Loucy (cell line): ENCODE measurements at regions not wholly inside any gene's neighbourhood (a gene's known extent, or its start where the extent isn't known, plus 50 kb on each side); places are given as distances from the start of the nearest gene placed in this dataset.

Source experiments
- H2AFZ ChIP-seq: fragments of 200-600 bp; sonication (generic); 2 replicates; pipeline ENCODE4 v1.6.0; 2016; ENCODE audit warnings: antibody characterized with exemption, mild to moderate bottlenecking, low read length, moderate library complexity
- H3F3A ChIP-seq: fragments of 200-600 bp; 2 replicates; pipeline ENCODE4 v1.6.0; 2016; ENCODE audit warnings: antibody characterized with exemption, low read depth, mild to moderate bottlenecking
- H3K27me3 ChIP-seq: fragments of 200-600 bp; sonication (generic); 2 replicates; pipeline ENCODE4 v1.6.1; 2014; ENCODE audit warnings: low read length, mild to moderate bottlenecking; ENCODE audit not compliant: insufficient read depth, poor library complexity, severe bottlenecking
- H3K36me3 ChIP-seq: fragments of 200-600 bp; sonication (generic); 2 replicates; pipeline ENCODE4 v1.6.1; 2016; ENCODE audit warnings: low read length; ENCODE audit not compliant: insufficient read depth
- H3K4me1 ChIP-seq: fragments of 200-600 bp; sonication (generic); 2 replicates; pipeline ENCODE4 v1.5.1; 2014; ENCODE audit warnings: low read length, mild to moderate bottlenecking; ENCODE audit not compliant: insufficient read depth, poor library complexity, severe bottlenecking
- H3K4me2 ChIP-seq: fragments of 200-600 bp; sonication (generic); 2 replicates; pipeline ENCODE4 v1.6.0; 2014; ENCODE audit warnings: antibody characterized with exemption, low read length, low read depth, mild to moderate bottlenecking; ENCODE audit not compliant: poor library complexity, severe bottlenecking
- H3K4me3 ChIP-seq: fragments of 200-600 bp; sonication (generic); 2 replicates; pipeline ENCODE4 v1.5.1; 2014; ENCODE audit warnings: low read length, mild to moderate bottlenecking, mixed read lengths; ENCODE audit not compliant: poor library complexity, severe bottlenecking
- H3K79me2 ChIP-seq: fragments of 200-600 bp; sonication (generic); 2 replicates; pipeline ENCODE4 v1.6.1; 2014; ENCODE audit warnings: low read length; ENCODE audit not compliant: insufficient read depth
- H3K9ac ChIP-seq: fragments of 200-600 bp; sonication (generic); 2 replicates; pipeline ENCODE4 v1.6.0; 2014; ENCODE audit warnings: mild to moderate bottlenecking, low read depth, low read length, moderate library complexity; ENCODE audit not compliant: poor library complexity, severe bottlenecking
- H3K9me2 ChIP-seq: fragments of 200-600 bp; sonication (generic); replicated peaks from 2 replicates; pipeline ENCODE4 v1.6.1; 2016; ENCODE audit warnings: low read depth, low read length, mixed read lengths
- H3K9me3 ChIP-seq: fragments of 200-600 bp; sonication (generic); 2 replicates; pipeline ENCODE4 v1.6.1; 2014; ENCODE audit warnings: mild to moderate bottlenecking, antibody characterized with exemption, low read length, low read depth; ENCODE audit not compliant: insufficient read depth
- H4K20me1 ChIP-seq: fragments of 200-600 bp; sonication (generic); 2 replicates; pipeline ENCODE4 v1.6.0; 2014; ENCODE audit warnings: antibody characterized with exemption, low read length, mild to moderate bottlenecking; ENCODE audit not compliant: insufficient read depth, poor library complexity, severe bottlenecking
- CTCF ChIP-seq: fragments of 200-600 bp; sonication (generic); conservative IDR thresholded peaks from 2 replicates; pipeline ENCODE4 v1.5.1; 2014; ENCODE audit warnings: mild to moderate bottlenecking, antibody characterized with exemption, low read length
- EZH2phosphoT487 ChIP-seq: fragments of 200-600 bp; IDR thresholded peaks from 2 replicates; pipeline ENCODE4 v1.6.1; 2018; ENCODE audit warnings: antibody characterized with exemption, mild to moderate bottlenecking, moderate library complexity, borderline replicate concordance

GRCh38 chr2:164189851-164190250, 431.4 kb downstream of the GRB14 start:
- TF ChIP-seq EZH2phosphoT487 (no peak), CTCF (no peak)
- H3K27me3 ChIP-seq = no peaks in the 10 kb centered on the region
- H3K4me3 ChIP-seq = no peak overlapping the region
- no peak overlapping the region for H2AFZ ChIP-seq
- no peaks in the 10 kb centered on the region for H4K20me1 ChIP-seq
- no peak overlapping the region for H3K4me2 ChIP-seq
- no peaks in the 10 kb centered on the region for H3F3A ChIP-seq
- H3K36me3 ChIP-seq = no peaks in the 10 kb centered on the region
- H3K9ac ChIP-seq = no peak overlapping the region
- no peaks in the 10 kb centered on the region for H3K9me2 ChIP-seq
- no peaks in the 10 kb centered on the region for H3K79me2 ChIP-seq
- H3K9me3 ChIP-seq = no peaks in the 10 kb centered on the region
- H3K4me1 ChIP-seq = no peaks in the 10 kb centered on the region

GRCh38 chr2:164187121-164187520, 434.2 kb downstream of the GRB14 start:
- no peak overlapping the region for H3K4me2 ChIP-seq
- H3K4me3 ChIP-seq = no peak overlapping the region
- H3K9me3 ChIP-seq = no peaks in the 10 kb centered on the region
- H4K20me1 ChIP-seq = no peaks in the 10 kb centered on the region
- no peaks in the 10 kb centered on the region for H3K79me2 ChIP-seq
- H3K9me2 ChIP-seq = no peaks in the 10 kb centered on the region
- TF ChIP-seq CTCF (no peak), EZH2phosphoT487 (no peak)
- no peak overlapping the region for H3K9ac ChIP-seq
- H3F3A ChIP-seq = no peaks in the 10 kb centered on the region
- no peaks in the 10 kb centered on the region for H3K27me3 ChIP-seq
- H3K36me3 ChIP-seq = no peaks in the 10 kb centered on the region
- no peaks in the 10 kb centered on the region for H3K4me1 ChIP-seq
- no peak overlapping the region for H2AFZ ChIP-seq

- TF ChIP-seq CTCF = no peak
- TF ChIP-seq EZH2phosphoT487 = no peak
- no peak overlapping the region for H2AFZ ChIP-seq
- no peak overlapping the region for H3K9ac ChIP-seq
- H3K79me2 ChIP-seq = no peaks in the 10 kb centered on the region
- H3K36me3 ChIP-seq = no peaks in the 10 kb centered on the region
- no peaks in the 10 kb centered on the region for H4K20me1 ChIP-seq
- H3K4me3 ChIP-seq = no peak overlapping the region
- no peaks in the 10 kb centered on the region for H3K27me3 ChIP-seq
- H3K4me1 ChIP-seq = no peaks in the 10 kb centered on the region
- no peak overlapping the region for H3K4me2 ChIP-seq
- H3F3A ChIP-seq = no peaks in the 10 kb centered on the region
- H3K9me3 ChIP-seq = no peaks in the 10 kb centered on the region
- H3K9me2 ChIP-seq = no peaks in the 10 kb centered on the region
These were observed 434.7 kb downstream of the GRB14 start for GRCh38 chr2:164186591-164186990.
